T-helper 17 cell (primary cell): ENCODE measurements at regions not wholly inside any gene's neighbourhood (a gene's known extent, or its start where the extent isn't known, plus 50 kb on each side); places are given as distances from the start of the nearest gene placed in this dataset.
A peak's percentile ranks its signal among the peaks of the same experiment; 100 is the strongest.
"Not testable (repeated sequence)": the region's sequence is repeated elsewhere in the genome, so short reads cannot be mapped to it uniquely, and the experiment has no call there.

Experiments used
- ATAC-seq: fragments of 150-1000 bp; cut with Tn5 transposase; 2 replicates; pipeline ENCODE4 v1.10.0; 2021; ENCODE audit warnings: mild to moderate bottlenecking, moderate library complexity
- DNase-seq, 3 donors: peaks; one replicate each; pipeline versions ENCODE4 v3.0.0 to v3.0.0-alpha.2; 2020 to 2021
- H3K9me3 ChIP-seq: one replicate; pipeline ENCODE4 v1.7.0; 2013; ENCODE audit warnings: low read length, mild to moderate bottlenecking; ENCODE audit not compliant: control insufficient read depth, poor library complexity, severe bottlenecking
- H3K27ac Mint-ChIP-seq: one replicate; pipeline ENCODE4 v1.8.0; 2022; ENCODE audit warnings: mild to moderate bottlenecking, moderate library complexity, mixed read lengths
- H3K27me3 Mint-ChIP-seq: one replicate; pipeline ENCODE4 v1.8.0; 2022; ENCODE audit warnings: mixed read lengths
- H3K36me3 Mint-ChIP-seq: one replicate; pipeline ENCODE4 v1.8.0; 2022; ENCODE audit warnings: low read depth, mixed read lengths
- H3K4me1 Mint-ChIP-seq: one replicate; pipeline ENCODE4 v1.8.0; 2022; ENCODE audit warnings: mild to moderate bottlenecking, mixed read lengths
- H3K4me3 Mint-ChIP-seq: one replicate; pipeline ENCODE4 v1.8.0; 2022; ENCODE audit warnings: mild to moderate bottlenecking, moderate library complexity, mixed read lengths

- not testable (repeated sequence) for H3K27ac Mint-ChIP-seq, H3K36me3 Mint-ChIP-seq, H3K4me1 Mint-ChIP-seq, H3K9me3 ChIP-seq, DNase-seq, ATAC-seq, H3K4me3 Mint-ChIP-seq, H3K27me3 Mint-ChIP-seq
Observed at GRCh38 chr7:5121256-5121655, 68.8 kb upstream of the WIPI2 start.

DNA sequence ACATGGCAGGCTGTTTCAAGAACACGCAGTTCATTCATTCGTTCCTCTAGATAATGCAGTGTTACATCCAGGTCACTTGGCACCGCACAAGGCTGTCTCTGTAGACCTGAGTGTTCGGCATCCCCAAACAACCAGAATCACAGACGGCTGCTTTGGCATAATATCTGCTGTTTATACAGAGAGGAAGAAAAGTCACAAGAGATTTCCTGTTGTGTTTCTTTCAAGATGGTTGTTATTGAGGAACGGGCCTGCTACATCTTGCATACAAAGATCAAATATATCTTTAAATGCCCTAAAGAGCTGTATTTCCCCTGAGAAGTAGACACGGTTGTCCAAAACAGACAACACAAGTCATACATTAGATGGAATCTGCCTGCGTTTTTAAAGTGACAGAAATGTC is 58.8 kb upstream of the WIPI2 start:
- peak; percentile 74 for ATAC-seq
- H3K36me3 Mint-ChIP-seq, H3K27me3 Mint-ChIP-seq, H3K4me1 Mint-ChIP-seq, H3K9me3 ChIP-seq, DNase-seq: not testable (repeated sequence)
- H3K4me3 Mint-ChIP-seq, result peak overlapping the region; percentile 3
- peak overlapping the region; percentile 24 for H3K27ac Mint-ChIP-seq

- Mint-ChIP-seq H3K4me1 (peaks cover 3% of the 10 kb centered on the region), H3K36me3 (no peaks in the 10 kb centered on the region), H3K4me3 (no peak overlapping the region), H3K27me3 (no peaks in the 10 kb centered on the region), H3K27ac (no peak overlapping the region)
- no peak for ATAC-seq
- no peaks in the 10 kb centered on the region for H3K9me3 ChIP-seq
- no peak for DNase-seq
Observed at GRCh38 chr7:5132539-5132938, 57.5 kb upstream of the WIPI2 start.

- Mint-ChIP-seq H3K27ac (no peak overlapping the region), H3K4me3 (no peak overlapping the region)
- no peak for ATAC-seq
Observed at GRCh38 chr7:5139998-5140397, 50.0 kb upstream of the WIPI2 start.

More at GRCh38 chr7:5139998-5140397, 50.0 kb upstream of the WIPI2 start:
- peaks cover 12% of the 10 kb centered on the region for H3K4me1 Mint-ChIP-seq
- no peaks in the 10 kb centered on the region for H3K36me3 Mint-ChIP-seq
- no peak for DNase-seq
- H3K9me3 ChIP-seq, result no peaks in the 10 kb centered on the region
- H3K27me3 Mint-ChIP-seq, result peaks cover 10% of the 10 kb centered on the region
